GM18502 (cell line): ENCODE measurements at regions not wholly inside any gene's neighbourhood (a gene's known extent, or its start where the extent isn't known, plus 50 kb on each side); places are given as distances from the start of the nearest gene placed in this dataset.

Experiments
- ATAC-seq: cut with Tn5 transposase; IDR thresholded peaks from one replicate; pipeline ENCODE4 v1.9.1; 2021; ENCODE audit warnings: mild to moderate bottlenecking; ENCODE audit not compliant: unreplicated experiment, poor library complexity

GRCh38 chr14:104499784-104500760 is 79.5 kb upstream of the C14orf180 start:
- ATAC-seq, result no peak

GRCh38 chr14:104502060-104502459 is 77.5 kb upstream of the C14orf180 start:
- no peak for ATAC-seq

DNA sequence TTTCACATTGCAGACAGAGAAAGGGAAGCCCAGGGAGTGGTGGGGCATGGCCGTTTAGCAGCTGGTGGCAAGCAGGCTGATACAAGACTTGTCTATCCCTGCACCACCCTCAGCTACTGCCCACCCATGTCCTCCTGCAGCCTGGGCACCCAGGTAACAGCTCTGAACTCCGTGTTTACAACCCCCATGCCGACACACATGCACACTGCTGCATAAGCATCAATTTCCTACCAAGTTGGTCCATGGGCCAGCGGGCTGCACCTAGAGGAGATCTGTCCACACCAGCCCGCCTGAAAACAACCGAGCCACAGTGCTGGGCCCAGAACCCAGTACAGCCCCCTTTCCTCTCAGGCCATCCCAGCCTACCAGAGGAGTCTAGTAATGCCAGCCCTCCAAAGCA is 75.9 kb upstream of the C14orf180 start:
- ATAC-seq, result no peak

GRCh38 chr14:104504172-104504735 is 75.3 kb upstream of the C14orf180 start:
- ATAC-seq, result no peak

DNA sequence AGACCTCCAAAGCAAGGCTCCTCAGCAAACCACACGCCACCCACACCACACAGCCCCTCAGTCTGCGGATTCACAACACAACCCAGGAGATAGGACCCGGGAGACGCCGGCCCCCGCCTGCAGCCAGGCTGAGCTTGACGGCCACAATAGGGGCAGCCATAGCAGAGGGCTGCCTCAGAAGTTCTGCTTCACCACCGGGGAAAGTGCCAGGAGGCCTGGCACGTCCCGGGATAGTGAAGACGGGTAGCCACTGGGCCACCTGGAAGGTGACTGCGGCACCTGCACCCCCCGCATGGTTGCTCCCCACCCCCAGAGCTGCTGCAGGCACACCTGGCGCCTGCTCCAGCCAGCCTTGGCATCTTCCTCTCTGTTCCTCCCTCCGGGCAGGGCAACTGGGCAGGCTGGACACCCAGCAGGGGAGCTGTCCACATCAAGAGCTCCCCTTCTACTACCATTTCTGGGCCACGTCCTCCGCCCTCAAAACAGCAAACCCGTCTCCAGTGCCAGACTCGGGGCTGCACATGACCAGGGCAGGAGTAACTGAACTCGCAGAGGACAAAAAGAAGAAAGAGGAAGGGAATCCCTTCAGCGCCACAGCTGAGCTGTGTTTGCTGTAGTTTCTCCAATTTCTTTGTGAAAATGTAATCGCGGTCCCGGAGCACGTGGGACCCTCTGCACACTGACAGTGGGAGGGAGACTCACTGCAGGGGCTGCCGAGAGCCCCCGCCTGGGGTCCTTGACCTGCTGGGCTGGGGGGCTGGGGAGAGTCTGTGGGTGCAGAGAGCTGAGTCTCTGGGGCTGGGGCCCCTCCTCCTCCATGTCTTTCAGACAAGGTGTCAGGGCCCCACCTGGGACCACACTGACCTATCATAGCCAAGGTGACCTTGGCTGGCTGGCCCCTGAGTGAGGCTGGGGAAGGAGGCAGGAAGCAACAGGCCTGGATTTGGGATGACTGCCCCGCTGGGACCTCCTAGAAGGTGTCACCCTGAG is 74.2 kb upstream of the C14orf180 start:
- ATAC-seq, result no peak

- ATAC-seq, result no peak
Observed at GRCh38 chr14:104506461-104507253, 72.9 kb upstream of the C14orf180 start.

- no peak for ATAC-seq
Observed at GRCh38 chr14:104507443-104507842, 72.1 kb upstream of the C14orf180 start.

DNA sequence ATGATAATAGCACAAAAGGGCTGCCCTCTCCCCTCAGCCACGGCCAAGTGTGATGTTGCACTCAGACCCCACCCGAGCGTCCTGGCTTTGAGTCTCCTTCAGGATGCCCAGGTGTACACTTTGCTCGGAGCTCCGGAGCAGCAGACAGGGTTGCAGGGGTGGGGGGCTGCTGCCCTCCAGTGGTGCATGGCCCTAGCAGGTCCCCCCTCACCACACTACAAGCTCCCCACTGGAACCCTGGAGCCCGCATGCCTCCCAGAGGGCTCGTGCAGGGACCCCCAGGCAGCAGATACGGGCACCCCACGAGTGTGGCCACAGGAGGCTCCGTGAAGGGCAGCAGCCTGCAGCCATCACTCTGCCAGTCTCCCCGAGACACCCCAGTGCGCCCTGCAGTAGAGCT is 69.9 kb upstream of the C14orf180 start:
- ATAC-seq, result no peak

GRCh38 chr14:104510216-104510615 is 69.3 kb upstream of the C14orf180 start:
- no peak for ATAC-seq

GRCh38 chr14:104510794-104511611 is 68.6 kb upstream of the C14orf180 start:
- ATAC-seq, result no peak

DNA sequence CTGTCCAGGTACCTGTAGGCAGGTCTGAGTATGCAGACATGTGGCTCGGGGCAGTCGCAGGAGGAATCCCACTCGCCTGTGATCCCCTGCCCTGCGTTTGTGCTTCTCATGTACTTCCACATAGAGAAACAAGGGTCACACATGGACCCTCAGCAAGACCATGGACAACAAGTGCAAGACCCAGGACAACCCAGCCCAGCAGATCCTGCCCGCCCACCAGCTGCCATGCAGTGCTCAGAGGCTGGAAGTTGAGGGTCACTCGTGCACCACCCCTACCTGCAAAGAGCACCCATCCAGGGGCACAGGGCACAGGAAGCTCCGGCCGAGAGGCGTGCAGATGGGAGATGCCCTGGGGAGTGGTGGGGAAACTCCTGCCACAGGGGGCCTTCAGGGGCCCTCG is 67.5 kb upstream of the C14orf180 start:
- ATAC-seq, result no peak

- ATAC-seq, result no peak
Observed at GRCh38 chr14:104512771-104513640, 66.6 kb upstream of the C14orf180 start.

GRCh38 chr14:104513641-104514046 is 65.9 kb upstream of the C14orf180 start:
- no peak for ATAC-seq

DNA sequence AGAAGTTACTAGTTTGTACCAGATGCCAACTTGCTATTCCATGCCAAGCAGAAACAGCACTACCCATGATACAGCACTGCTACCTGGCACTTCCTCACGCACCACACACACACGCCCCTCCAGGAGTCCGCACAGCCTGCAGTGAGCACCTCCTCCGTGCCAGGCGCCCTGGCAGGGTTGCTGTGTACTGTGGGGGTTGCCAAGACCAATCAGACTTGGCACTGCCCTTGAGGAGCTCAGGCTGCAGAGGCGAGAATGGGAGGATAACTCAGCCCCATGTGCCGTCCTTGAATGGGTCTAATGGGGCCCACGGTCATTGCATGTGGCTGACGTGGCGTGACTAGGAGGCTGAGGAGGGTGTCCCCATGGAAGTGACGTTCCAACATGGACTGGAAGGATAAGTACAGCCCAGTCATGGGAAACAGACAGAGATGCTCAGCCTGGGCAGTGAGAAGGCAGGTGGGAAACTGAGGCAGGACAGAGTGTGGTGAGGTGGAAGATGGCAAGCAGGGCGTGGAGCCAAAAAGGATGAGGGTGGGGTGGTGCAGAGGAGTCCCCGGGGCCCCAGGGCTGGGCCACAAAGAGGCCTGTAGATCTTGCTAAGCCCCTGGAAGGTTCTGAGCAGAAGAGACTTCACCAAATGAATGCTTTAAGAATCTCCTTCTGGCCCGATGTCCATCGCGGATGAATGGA is 65.3 kb upstream of the C14orf180 start:
- ATAC-seq, result no peak

DNA sequence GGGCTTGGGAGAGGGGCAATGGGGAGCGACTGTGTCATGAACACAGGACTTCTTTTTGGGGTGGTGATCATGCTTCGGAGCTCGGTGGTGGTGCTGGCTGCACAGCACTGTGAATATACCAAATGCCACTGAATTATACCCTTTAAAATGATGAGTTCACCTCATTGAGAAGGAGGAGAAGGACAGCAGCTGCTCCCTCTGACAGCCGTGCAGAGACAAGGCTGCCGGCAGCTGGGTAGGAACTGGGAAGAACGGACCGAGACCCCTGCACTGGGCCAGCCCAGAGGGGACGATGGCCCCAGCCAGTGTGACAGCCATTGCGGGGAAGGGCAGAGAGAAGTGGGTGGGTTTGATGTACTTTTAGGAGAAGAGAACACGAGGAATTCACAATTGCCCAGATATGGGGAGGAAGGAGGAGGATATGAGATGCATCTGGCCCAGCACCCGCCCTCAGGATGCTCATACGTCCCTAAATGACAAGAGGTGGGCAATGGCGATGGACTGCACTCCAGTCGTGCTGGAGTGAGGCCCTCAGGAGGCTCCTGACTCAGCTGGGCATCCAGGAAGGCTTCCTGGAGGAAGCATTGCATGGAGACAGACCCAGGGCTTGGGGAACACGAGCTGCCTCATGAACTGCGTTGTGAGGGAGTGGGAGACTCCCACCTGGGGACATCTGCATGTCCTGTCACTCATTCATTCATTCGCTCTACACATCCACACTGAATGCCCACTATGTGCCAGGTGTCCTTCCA is 64.3 kb upstream of the C14orf180 start:
- no peak for ATAC-seq

GRCh38 chr14:104515811-104516780 is 63.5 kb upstream of the C14orf180 start:
- ATAC-seq, result no peak
